ENCODE measurements at regions not wholly inside any gene's neighbourhood (a gene's known extent, or its start where the extent isn't known, plus 50 kb on each side); places are given as distances from the start of the nearest gene placed in this dataset.

- Histone ChIP-seq H2BK120ac (ENCODE audit: low read depth, low read length) (no peak overlapping the region), H3K79me2 (ENCODE audit: control insufficient read depth, insufficient read depth, low read length) (no peaks in the 10 kb centered on the region), H3K23ac (ENCODE audit: low read length) (no peak overlapping the region), H3K4ac (ENCODE audit: low read depth, low read length) (no peak overlapping the region), H3K36me3 (ENCODE audit: control insufficient read depth, insufficient read depth, low read length) (no peaks in the 10 kb centered on the region), H2BK15ac (replicated peaks; ENCODE audit: low read depth) (no peak overlapping the region), H3K9ac (ENCODE audit: low read length) (no peak overlapping the region), H2AK5ac (ENCODE audit: low read length) (no peak overlapping the region), H2BK5ac (ENCODE audit: low read length) (no peak overlapping the region), H3K56ac (ENCODE audit: low read length) (no peak overlapping the region), H3K4me1 (ENCODE audit: control insufficient read depth, low read depth, low read length) (no peaks in the 10 kb centered on the region), H3K27ac (ENCODE audit: low read depth, low read length) (no peak overlapping the region), H3K79me1 (ENCODE audit: low read length) (no peaks in the 10 kb centered on the region), H3K18ac (ENCODE audit: low read length) (no peak overlapping the region), H3K27me3 (ENCODE audit: insufficient read depth, low read length, poor library complexity) (no peaks in the 10 kb centered on the region), H4K5ac (ENCODE audit: low read length) (no peak overlapping the region), H3K4me2 (ENCODE audit: low read length) (no peak overlapping the region), H3K4me3 (ENCODE audit: low read length) (no peak overlapping the region), H4K8ac (ENCODE audit: low read depth, low read length) (no peak overlapping the region)
- no CpG with 5 or more reads among the region's 5 CpGs for WGBS (ENCODE audit: extremely low coverage, insufficient coverage, low lambda C conversion rate)
- DNase-seq = no peak
Observed at GRCh38 chr22:26857169-26857568, 199.8 kb downstream of the MIAT start.

GRCh38 chr22:26860301-26860700 is 202.9 kb downstream of the MIAT start:
- H3K18ac ChIP-seq (ENCODE audit: low read length) = no peak overlapping the region
- H3K27me3 ChIP-seq (ENCODE audit: insufficient read depth, low read length, poor library complexity) = no peaks in the 10 kb centered on the region
- no peak overlapping the region for H4K8ac ChIP-seq (ENCODE audit: low read depth, low read length)
- H3K4ac ChIP-seq (ENCODE audit: low read depth, low read length) = no peak overlapping the region
- H3K4me1 ChIP-seq (ENCODE audit: control insufficient read depth, low read depth, low read length) = no peaks in the 10 kb centered on the region
- H3K9ac ChIP-seq (ENCODE audit: low read length) = no peak overlapping the region
- no peak for DNase-seq
- no peak overlapping the region for H2AK5ac ChIP-seq (ENCODE audit: low read length)
- H4K5ac ChIP-seq (ENCODE audit: low read length) = no peak overlapping the region
- no peak overlapping the region for H2BK5ac ChIP-seq (ENCODE audit: low read length)
- no peak overlapping the region for H3K4me2 ChIP-seq (ENCODE audit: low read length)
- H3K56ac ChIP-seq (ENCODE audit: low read length) = no peak overlapping the region
- H3K4me3 ChIP-seq (ENCODE audit: low read length) = no peak overlapping the region
- H3K79me2 ChIP-seq (ENCODE audit: control insufficient read depth, insufficient read depth, low read length) = no peaks in the 10 kb centered on the region
- no peaks in the 10 kb centered on the region for H3K36me3 ChIP-seq (ENCODE audit: control insufficient read depth, insufficient read depth, low read length)
- no peaks in the 10 kb centered on the region for H3K79me1 ChIP-seq (ENCODE audit: low read length)
- no peak overlapping the region for H2BK15ac ChIP-seq (replicated peaks; ENCODE audit: low read depth)
- H2BK120ac ChIP-seq (ENCODE audit: low read depth, low read length) = no peak overlapping the region
- WGBS (ENCODE audit: extremely low coverage, insufficient coverage, low lambda C conversion rate) = no CpG with 5 or more reads among the region's 9 CpGs
- no peak overlapping the region for H3K27ac ChIP-seq (ENCODE audit: low read depth, low read length)
- H3K23ac ChIP-seq (ENCODE audit: low read length) = no peak overlapping the region

GRCh38 chr22:26865021-26865420 is 207.6 kb downstream of the MIAT start:
- Histone ChIP-seq H3K56ac (ENCODE audit: low read length) (no peak overlapping the region), H2AK5ac (ENCODE audit: low read length) (no peak overlapping the region), H3K9ac (ENCODE audit: low read length) (no peak overlapping the region), H3K4me1 (ENCODE audit: control insufficient read depth, low read depth, low read length) (no peaks in the 10 kb centered on the region), H3K4me2 (ENCODE audit: low read length) (no peak overlapping the region), H3K4me3 (ENCODE audit: low read length) (no peak overlapping the region), H3K27me3 (ENCODE audit: insufficient read depth, low read length, poor library complexity) (no peaks in the 10 kb centered on the region), H3K36me3 (ENCODE audit: control insufficient read depth, insufficient read depth, low read length) (no peaks in the 10 kb centered on the region), H3K4ac (ENCODE audit: low read depth, low read length) (no peak overlapping the region), H3K23ac (ENCODE audit: low read length) (no peak overlapping the region), H4K8ac (ENCODE audit: low read depth, low read length) (no peak overlapping the region), H2BK15ac (replicated peaks; ENCODE audit: low read depth) (no peak overlapping the region), H3K18ac (ENCODE audit: low read length) (no peak overlapping the region), H2BK120ac (ENCODE audit: low read depth, low read length) (no peak overlapping the region), H4K5ac (ENCODE audit: low read length) (no peak overlapping the region), H3K79me2 (ENCODE audit: control insufficient read depth, insufficient read depth, low read length) (no peaks in the 10 kb centered on the region), H3K79me1 (ENCODE audit: low read length) (no peaks in the 10 kb centered on the region), H3K27ac (ENCODE audit: low read depth, low read length) (no peak overlapping the region), H2BK5ac (ENCODE audit: low read length) (no peak overlapping the region)
- WGBS (ENCODE audit: extremely low coverage, insufficient coverage, low lambda C conversion rate) = no CpG with 5 or more reads among the region's 1 CpG
- DNase-seq = no peak

- no peak overlapping the region for H3K27ac ChIP-seq (ENCODE audit: low read depth, low read length)
- WGBS (ENCODE audit: extremely low coverage, insufficient coverage, low lambda C conversion rate) = 100% methylated on average over 2 of the region's 4 CpGs
- H3K4me3 ChIP-seq (ENCODE audit: low read length) = no peak overlapping the region
- no peak overlapping the region for H3K9ac ChIP-seq (ENCODE audit: low read length)
- no peak overlapping the region for H3K4ac ChIP-seq (ENCODE audit: low read depth, low read length)
- H3K79me2 ChIP-seq (ENCODE audit: control insufficient read depth, insufficient read depth, low read length) = no peaks in the 10 kb centered on the region
- H3K18ac ChIP-seq (ENCODE audit: low read length) = no peak overlapping the region
- no peaks in the 10 kb centered on the region for H3K36me3 ChIP-seq (ENCODE audit: control insufficient read depth, insufficient read depth, low read length)
- no peak overlapping the region for H3K4me2 ChIP-seq (ENCODE audit: low read length)
- no peak overlapping the region for H2BK120ac ChIP-seq (ENCODE audit: low read depth, low read length)
- no peak overlapping the region for H4K8ac ChIP-seq (ENCODE audit: low read depth, low read length)
- H4K5ac ChIP-seq (ENCODE audit: low read length) = no peak overlapping the region
- DNase-seq = no peak
- no peak overlapping the region for H3K23ac ChIP-seq (ENCODE audit: low read length)
- no peak overlapping the region for H2AK5ac ChIP-seq (ENCODE audit: low read length)
- H3K27me3 ChIP-seq (ENCODE audit: insufficient read depth, low read length, poor library complexity) = no peaks in the 10 kb centered on the region
- H3K79me1 ChIP-seq (ENCODE audit: low read length) = no peaks in the 10 kb centered on the region
- H3K56ac ChIP-seq (ENCODE audit: low read length) = no peak overlapping the region
- no peak overlapping the region for H2BK5ac ChIP-seq (ENCODE audit: low read length)
- H2BK15ac ChIP-seq (replicated peaks; ENCODE audit: low read depth) = no peak overlapping the region
- H3K4me1 ChIP-seq (ENCODE audit: control insufficient read depth, low read depth, low read length) = peaks cover 2% of the 10 kb centered on the region
Observed at GRCh38 chr22:26883393-26883792, 226.0 kb downstream of the MIAT start.

GRCh38 chr22:26884921-26885320 is 227.5 kb downstream of the MIAT start:
- Histone ChIP-seq H2BK5ac (ENCODE audit: low read length) (no peak overlapping the region), H3K79me1 (ENCODE audit: low read length) (no peaks in the 10 kb centered on the region), H3K4me2 (ENCODE audit: low read length) (no peak overlapping the region), H3K36me3 (ENCODE audit: control insufficient read depth, insufficient read depth, low read length) (no peaks in the 10 kb centered on the region), H2BK15ac (replicated peaks; ENCODE audit: low read depth) (no peak overlapping the region), H4K5ac (ENCODE audit: low read length) (no peak overlapping the region), H3K56ac (ENCODE audit: low read length) (no peak overlapping the region), H2AK5ac (ENCODE audit: low read length) (no peak overlapping the region), H3K4ac (ENCODE audit: low read depth, low read length) (no peak overlapping the region), H3K18ac (ENCODE audit: low read length) (no peak overlapping the region), H3K79me2 (ENCODE audit: control insufficient read depth, insufficient read depth, low read length) (no peaks in the 10 kb centered on the region), H2BK120ac (ENCODE audit: low read depth, low read length) (no peak overlapping the region), H4K8ac (ENCODE audit: low read depth, low read length) (no peak overlapping the region), H3K27ac (ENCODE audit: low read depth, low read length) (no peak overlapping the region), H3K23ac (ENCODE audit: low read length) (no peak overlapping the region), H3K27me3 (ENCODE audit: insufficient read depth, low read length, poor library complexity) (no peaks in the 10 kb centered on the region), H3K9ac (ENCODE audit: low read length) (no peak overlapping the region), H3K4me3 (ENCODE audit: low read length) (no peak overlapping the region), H3K4me1 (ENCODE audit: control insufficient read depth, low read depth, low read length) (peaks cover 2% of the 10 kb centered on the region)
- no CpG with 5 or more reads among the region's 7 CpGs for WGBS (ENCODE audit: extremely low coverage, insufficient coverage, low lambda C conversion rate)
- DNase-seq = no peak

GRCh38 chr22:26885441-26886261 is 228.3 kb downstream of the MIAT start:
- H3K36me3 ChIP-seq (ENCODE audit: control insufficient read depth, insufficient read depth, low read length) = no peaks in the 10 kb centered on the region
- H3K9ac ChIP-seq (ENCODE audit: low read length) = no peak overlapping the region
- H2BK5ac ChIP-seq (ENCODE audit: low read length) = no peak overlapping the region
- H3K4ac ChIP-seq (ENCODE audit: low read depth, low read length) = no peak overlapping the region
- no peak overlapping the region for H3K56ac ChIP-seq (ENCODE audit: low read length)
- no peaks in the 10 kb centered on the region for H3K79me2 ChIP-seq (ENCODE audit: control insufficient read depth, insufficient read depth, low read length)
- no peak overlapping the region for H2BK15ac ChIP-seq (replicated peaks; ENCODE audit: low read depth)
- WGBS (ENCODE audit: extremely low coverage, insufficient coverage, low lambda C conversion rate) = no CpG with 5 or more reads among the region's 2 CpGs
- H3K18ac ChIP-seq (ENCODE audit: low read length) = no peak overlapping the region
- no peak overlapping the region for H3K4me2 ChIP-seq (ENCODE audit: low read length)
- H3K27me3 ChIP-seq (ENCODE audit: insufficient read depth, low read length, poor library complexity) = no peaks in the 10 kb centered on the region
- H4K5ac ChIP-seq (ENCODE audit: low read length) = no peak overlapping the region
- H3K79me1 ChIP-seq (ENCODE audit: low read length) = no peaks in the 10 kb centered on the region
- H3K23ac ChIP-seq (ENCODE audit: low read length) = no peak overlapping the region
- H3K27ac ChIP-seq (ENCODE audit: low read depth, low read length) = no peak overlapping the region
- H2AK5ac ChIP-seq (ENCODE audit: low read length) = no peak overlapping the region
- peaks cover 2% of the 10 kb centered on the region for H3K4me1 ChIP-seq (ENCODE audit: control insufficient read depth, low read depth, low read length)
- no peak for DNase-seq
- H4K8ac ChIP-seq (ENCODE audit: low read depth, low read length) = no peak overlapping the region
- H3K4me3 ChIP-seq (ENCODE audit: low read length) = no peak overlapping the region
- H2BK120ac ChIP-seq (ENCODE audit: low read depth, low read length) = no peak overlapping the region

Data from mesendoderm (in vitro differentiated cells).